NCI-H1417 treated with DMSO at 0.1 percent for 48 hours (cell line): ENCODE measurements at regions not wholly inside any gene's neighbourhood (a gene's known extent, or its start where the extent isn't known, plus 50 kb on each side); places are given as distances from the start of the nearest gene placed in this dataset.

Experiments used
- DNase-seq: peaks from one replicate; lab custom pipeline; 2025; lab: John Stamatoyannopoulos, UW

- DNase-seq = no peak
Observed at GRCh38 chr14:97581016-97581415, 783.8 kb downstream of the VRK1 start.

- no peak for DNase-seq
Observed at GRCh38 chr14:97582022-97582421, 784.8 kb downstream of the VRK1 start.

GRCh38 chr14:97584528-97584927 is 787.3 kb downstream of the VRK1 start:
- no peak for DNase-seq

GRCh38 chr14:97592341-97592980 is 795.3 kb downstream of the VRK1 start:
- DNase-seq = no peak

- DNase-seq = no peak
Observed at GRCh38 chr14:97594306-97594705, 797.1 kb downstream of the VRK1 start.

GRCh38 chr14:97602438-97603117 is 805.4 kb downstream of the VRK1 start:
- no peak for DNase-seq

GRCh38 chr14:97603201-97603600 is 806.0 kb downstream of the VRK1 start:
- DNase-seq = no peak

- DNase-seq = no peak
Observed at GRCh38 chr14:97604731-97605130, 807.5 kb downstream of the VRK1 start.

- DNase-seq = no peak
Observed at GRCh38 chr14:97618401-97618800, 821.2 kb downstream of the VRK1 start.

- no peak for DNase-seq
Observed at GRCh38 chr14:97618917-97619690, 821.9 kb downstream of the VRK1 start.

- DNase-seq = no peak
Observed at GRCh38 chr14:97620066-97620465, 822.9 kb downstream of the VRK1 start.

- no peak for DNase-seq
Observed at GRCh38 chr14:97624985-97625384, 827.8 kb downstream of the VRK1 start.

- no peak for DNase-seq
Observed at GRCh38 chr14:97625477-97625876, 828.3 kb downstream of the VRK1 start.

GRCh38 chr14:97626088-97626487 is 828.9 kb downstream of the VRK1 start:
- DNase-seq = peak; percentile 77

GRCh38 chr14:97630249-97630648 is 833.1 kb downstream of the VRK1 start:
- no peak for DNase-seq

GRCh38 chr14:97633131-97633738 is 836.1 kb downstream of the VRK1 start:
- DNase-seq = no peak

GRCh38 chr14:97634751-97635150 is 837.6 kb downstream of the VRK1 start:
- no peak for DNase-seq

- DNase-seq = no peak
Observed at GRCh38 chr14:97638864-97639263, 841.7 kb downstream of the VRK1 start.

- DNase-seq = no peak
Observed at GRCh38 chr14:97640031-97640430, 842.8 kb downstream of the VRK1 start.

- DNase-seq = no peak
Observed at GRCh38 chr14:97641827-97642226, 844.6 kb downstream of the VRK1 start.

GRCh38 chr14:97642631-97643030 is 845.4 kb downstream of the VRK1 start:
- no peak for DNase-seq

GRCh38 chr14:97644365-97644764 is 847.2 kb downstream of the VRK1 start:
- DNase-seq = no peak

- no peak for DNase-seq
Observed at GRCh38 chr14:97649752-97650151, 852.6 kb downstream of the VRK1 start.
